Body of pancreas (tissue), 4 donors: ENCODE measurements at regions not wholly inside any gene's neighbourhood (a gene's known extent, or its start where the extent isn't known, plus 50 kb on each side); places are given as distances from the start of the nearest gene placed in this dataset.

Experiments
- ATAC-seq: fragments of 150-250 bp; one replicate; pipeline ENCODE4 v1.9.1; 2016
- DNase-seq, 4 donors: peaks; one replicate each; pipeline ENCODE4 v3.0.0-alpha.2; 2019
- H3K27ac ChIP-seq, 4 donors: fragments of 200-600 bp; sonication (generic); 1 replicate in 3 of 4; 2 replicates in 1 of 4; pipeline versions ENCODE4 v1.5.1 to v1.6.1; 2016 to 2019; ENCODE audit warnings: mild to moderate bottlenecking in 1 of 4, mixed read lengths in 1 of 4, moderate library complexity in 1 of 4
- H3K27me3 ChIP-seq, 2 donors: fragments of 200-600 bp; sonication (generic); one replicate each; pipeline ENCODE4 v1.6.0; 2016; ENCODE audit warnings: mild to moderate bottlenecking in 1 of 2
- H3K36me3 ChIP-seq, 2 donors: fragments of 200-600 bp; sonication (generic); replicated peaks in 1 of 2; 2 replicates each; pipeline ENCODE4 v1.5.1; 2016; ENCODE audit warnings: low read depth in 2 of 2; ENCODE audit not compliant: insufficient read depth in 1 of 2
- H3K4me1 ChIP-seq: fragments of 200-600 bp; sonication (generic); one replicate; pipeline ENCODE4 v1.6.0; 2016
- H3K4me3 ChIP-seq, 2 donors: fragments of 200-600 bp; sonication (generic); 1 replicate in 1 of 2; 2 replicates in 1 of 2; pipeline ENCODE4 v1.5.1; 2016 to 2019
- H3K9me3 ChIP-seq, 3 donors: fragments of 200-600 bp; sonication (generic); 1 replicate in 2 of 3; 2 replicates in 1 of 3; pipeline ENCODE4 v1.5.1; 2016
- CTCF ChIP-seq, 7 experiments: fragments of 450-650 bp in 4 of 7; fragments of 200-600 bp in 3 of 7; sonication (generic) in 3 of 7; IDR thresholded peaks; one replicate each; pipeline ENCODE4 v1.5.1; 2016 to 2019; ENCODE audit warnings: antibody characterized with exemption in 7 of 7
- POLR2A ChIP-seq, 3 donors: fragments of 450-650 bp; IDR thresholded peaks; one replicate each; pipeline ENCODE4 v1.6.1; 2016; ENCODE audit warnings: antibody characterized with exemption in 3 of 3, mild to moderate bottlenecking in 2 of 3
- WGBS, 2 donors: methylation state at CpG; one replicate each; pipeline ENCODE4 v1.1.5; 2017; 5-methylcytosine and 5-hydroxymethylcytosine counted together
- intact Hi-C: fragments of 100-400 bp; cut with DNase I; formaldehyde crosslinking; loops from one replicate; pipeline ENCODE4 v1.15.1; 2023

GRCh38 chr16:49923411-49923810 is 67.5 kb upstream of the ZNF423 start:
- Histone ChIP-seq H3K27ac (no peak overlapping the region), H3K9me3 (no peaks in the 10 kb centered on the region), H3K36me3 (no peaks in the 10 kb centered on the region), H3K4me3 (no peak overlapping the region), H3K4me1 (no peaks in the 10 kb centered on the region), H3K27me3 (no peaks in the 10 kb centered on the region)
- intact Hi-C loops: no loop called here
- WGBS, 2 donors: 80 to 86% methylated on average over 11 to 12 of the region's 12 CpGs
- DNase-seq: no peak
- TF ChIP-seq CTCF (IDR thresholded peaks at IDR 0.05) (no peak), POLR2A (IDR thresholded peaks at IDR 0.05) (no peak)
- ATAC-seq: no peak

- Histone ChIP-seq H3K27ac (no peak overlapping the region), H3K9me3 (no peaks in the 10 kb centered on the region), H3K4me1 (no peaks in the 10 kb centered on the region), H3K4me3 (no peak overlapping the region), H3K27me3 (no peaks in the 10 kb centered on the region), H3K36me3 (no peaks in the 10 kb centered on the region)
- ATAC-seq (no peak), DNase-seq (no peak)
- intact Hi-C loops: no loop called here
- 67 to 81% methylated on average over 3 to 7 of the region's 7 CpGs for WGBS, 2 donors
- TF ChIP-seq CTCF (IDR thresholded peaks at IDR 0.05): no peak
These were observed 68.2 kb upstream of the ZNF423 start for GRCh38 chr16:49924078-49924477.

GRCh38 chr16:49926941-49927340 is 71.0 kb upstream of the ZNF423 start:
- WGBS, 2 donors: 57 to 65% methylated on average over 2 of the region's 2 CpGs
- Histone ChIP-seq H3K9me3 (no peaks in the 10 kb centered on the region), H3K4me1 (no peaks in the 10 kb centered on the region), H3K4me3 (no peak overlapping the region), H3K27ac (no peak overlapping the region), H3K36me3 (no peaks in the 10 kb centered on the region), H3K27me3 (no peaks in the 10 kb centered on the region)
- intact Hi-C loops: no loop called here
- no peak for ATAC-seq
- no peak for TF ChIP-seq CTCF (IDR thresholded peaks at IDR 0.05)
- TF ChIP-seq POLR2A (IDR thresholded peaks at IDR 0.05): no peak
- DNase-seq: no peak

GRCh38 chr16:49928176-49929041 is 72.5 kb upstream of the ZNF423 start:
- Histone ChIP-seq H3K36me3 (no peaks in the 10 kb centered on the region), H3K4me3 (no peak overlapping the region), H3K4me1 (no peaks in the 10 kb centered on the region), H3K27ac (no peak overlapping the region), H3K9me3 (no peaks in the 10 kb centered on the region), H3K27me3 (no peaks in the 10 kb centered on the region)
- WGBS, 2 donors: 70 to 72% methylated on average over 16 of the region's 16 CpGs
- ATAC-seq (no peak), DNase-seq (no peak)
- TF ChIP-seq CTCF (IDR thresholded peaks at IDR 0.05) (no peak), POLR2A (IDR thresholded peaks at IDR 0.05) (no peak)
- intact Hi-C loops: no loop called here

GRCh38 chr16:49929626-49930025 is 73.7 kb upstream of the ZNF423 start:
- H3K36me3 ChIP-seq: no peaks in the 10 kb centered on the region
- H3K27me3 ChIP-seq: no peaks in the 10 kb centered on the region
- no peaks in the 10 kb centered on the region for H3K9me3 ChIP-seq
- no peak for DNase-seq
- no peaks in the 10 kb centered on the region for H3K4me1 ChIP-seq
- H3K27ac ChIP-seq: no peak overlapping the region
- H3K4me3 ChIP-seq: no peak overlapping the region
- no peak for ATAC-seq
- intact Hi-C loops: no loop called here
- 64 to 83% methylated on average over 2 to 3 of the region's 3 CpGs for WGBS, 2 donors
- TF ChIP-seq POLR2A (IDR thresholded peaks at IDR 0.05) (no peak), CTCF (IDR thresholded peaks at IDR 0.05) (no peak)
